ENCODE measurements at regions not wholly inside any gene's neighbourhood (a gene's known extent, or its start where the extent isn't known, plus 50 kb on each side); places are given as distances from the start of the nearest gene placed in this dataset.

DNA sequence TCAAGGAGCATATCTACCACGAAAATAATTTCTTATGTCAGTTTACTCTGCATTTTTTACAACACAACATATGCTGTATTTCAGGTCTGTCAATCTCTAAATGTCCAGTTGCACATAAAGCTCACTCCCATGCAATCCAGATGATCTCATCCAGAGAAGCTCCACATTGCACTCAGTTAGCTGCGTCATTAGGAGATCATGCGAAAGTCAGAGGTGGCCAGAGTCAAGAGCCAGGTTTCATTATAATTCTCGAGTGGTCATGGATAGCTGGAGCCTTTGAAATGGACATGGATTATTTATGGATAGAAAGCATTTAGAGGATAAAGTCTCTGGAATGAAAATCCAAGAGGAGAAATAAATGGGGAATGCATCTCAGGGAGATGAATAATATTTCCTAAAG, 232.3 kb downstream of the GAS1 start:
- TF ChIP-seq POLR2A (IDR thresholded peaks at IDR 0.05): no peak
- TF ChIP-seq, protein P1, sequence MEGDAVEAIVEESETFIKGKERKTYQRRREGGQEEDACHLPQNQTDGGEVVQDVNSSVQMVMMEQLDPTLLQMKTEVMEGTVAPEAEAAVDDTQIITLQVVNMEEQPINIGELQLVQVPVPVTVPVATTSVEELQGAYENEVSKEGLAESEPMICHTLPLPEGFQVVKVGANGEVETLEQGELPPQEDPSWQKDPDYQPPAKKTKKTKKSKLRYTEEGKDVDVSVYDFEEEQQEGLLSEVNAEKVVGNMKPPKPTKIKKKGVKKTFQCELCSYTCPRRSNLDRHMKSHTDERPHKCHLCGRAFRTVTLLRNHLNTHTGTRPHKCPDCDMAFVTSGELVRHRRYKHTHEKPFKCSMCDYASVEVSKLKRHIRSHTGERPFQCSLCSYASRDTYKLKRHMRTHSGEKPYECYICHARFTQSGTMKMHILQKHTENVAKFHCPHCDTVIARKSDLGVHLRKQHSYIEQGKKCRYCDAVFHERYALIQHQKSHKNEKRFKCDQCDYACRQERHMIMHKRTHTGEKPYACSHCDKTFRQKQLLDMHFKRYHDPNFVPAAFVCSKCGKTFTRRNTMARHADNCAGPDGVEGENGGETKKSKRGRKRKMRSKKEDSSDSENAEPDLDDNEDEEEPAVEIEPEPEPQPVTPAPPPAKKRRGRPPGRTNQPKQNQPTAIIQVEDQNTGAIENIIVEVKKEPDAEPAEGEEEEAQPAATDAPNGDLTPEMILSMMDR (IDR thresholded peaks at IDR 0.05): no peak
